A673 (cell line): ENCODE measurements at regions not wholly inside any gene's neighbourhood (a gene's known extent, or its start where the extent isn't known, plus 50 kb on each side); places are given as distances from the start of the nearest gene placed in this dataset.

Source experiments
- BruUV-seq: library from RNA; stranded (reverse); fragments of 400-500 nt; replicated peaks from 2 replicates; lab custom pipeline; 2021; lab: Mats Ljungman, UMichigan
- CTCF ChIA-PET: fragments of 300-600 bp; sonication (Branson Sonifier 250); formaldehyde crosslinking; loops from one replicate; lab custom pipeline; 2022; ENCODE audit warnings: antibody characterized with exemption; lab: Charles Lee
- POLR2A ChIA-PET: fragments of 300-600 bp; sonication (Branson Sonifier 250); formaldehyde crosslinking; loops from one replicate; lab custom pipeline; 2022; ENCODE audit warnings: antibody characterized with exemption; ENCODE audit not compliant: low non-redundant PET; lab: Charles Lee
- DNase-seq: peaks from one replicate; pipeline ENCODE4 v3.0.0-alpha.2; 2015; ENCODE audit warnings: low spot score
- H3K27ac ChIP-seq: fragments of 200-600 bp; sonication (generic); 2 replicates; pipeline ENCODE4 v1.5.1; 2016; ENCODE audit warnings: mixed run types, low read depth, mild to moderate bottlenecking, mixed read lengths, antibody characterized with exemption, low read length; ENCODE audit not compliant: poor library complexity, severe bottlenecking
- H3K27me3 ChIP-seq: fragments of 200-600 bp; sonication (generic); replicated peaks from 2 replicates; pipeline ENCODE4 v1.6.1; 2017; ENCODE audit warnings: mixed run types, low read depth, mild to moderate bottlenecking, mixed read lengths, antibody characterized with exemption, low read length; ENCODE audit not compliant: insufficient read depth, poor library complexity
- H3K36me3 ChIP-seq: fragments of 200-600 bp; sonication (generic); 2 replicates; pipeline ENCODE4 v1.6.1; 2016; ENCODE audit warnings: mixed run types, mild to moderate bottlenecking, mixed read lengths, antibody characterized with exemption, low read length; ENCODE audit not compliant: insufficient read depth, poor library complexity, severe bottlenecking
- H3K4me1 ChIP-seq: fragments of 200-600 bp; sonication (generic); 2 replicates; pipeline ENCODE4 v1.6.1; 2017; ENCODE audit warnings: mixed run types, mild to moderate bottlenecking, mixed read lengths, antibody characterized with exemption, low read length; ENCODE audit not compliant: insufficient read depth, poor library complexity, severe bottlenecking
- H3K4me3 ChIP-seq: fragments of 200-600 bp; sonication (generic); 2 replicates; pipeline ENCODE4 v1.5.1; 2016; ENCODE audit warnings: low read depth, mixed run types, mild to moderate bottlenecking, mixed read lengths, low read length; ENCODE audit not compliant: poor library complexity, severe bottlenecking
- H3K9me3 ChIP-seq: fragments of 200-600 bp; sonication (generic); 2 replicates; pipeline ENCODE4 v1.6.1; 2016; ENCODE audit warnings: mixed run types, low read depth, mild to moderate bottlenecking, mixed read lengths, antibody characterized with exemption, low read length; ENCODE audit not compliant: poor library complexity, severe bottlenecking
- EZH2 ChIP-seq: fragments of 200-600 bp; sonication (generic); IDR thresholded peaks from 2 replicates; pipeline ENCODE4 v1.6.1; 2017; ENCODE audit warnings: borderline replicate concordance, low read depth, mild to moderate bottlenecking, mixed read lengths, antibody characterized with exemption, low read length; ENCODE audit not compliant: poor library complexity, severe bottlenecking
- intact Hi-C: fragments of 100-400 bp; cut with micrococcal nuclease; formaldehyde crosslinking; loops from one replicate; pipeline ENCODE4 v1.10.0; 2022; ENCODE audit not compliant: unreplicated experiment
- TF ChIP-seq, protein P1 (sequence below): fragments of 300-800, 200-600 bp; sonication (generic); conservative IDR thresholded peaks from 2 replicates; pipeline ENCODE4 v1.5.1; 2017; ENCODE audit warnings: low read depth, mild to moderate bottlenecking, antibody characterized with exemption, low read length, moderate library complexity, mixed read lengths

- CTCF ChIA-PET, result no interaction called here
Measured at GRCh38 chrX:42725196-42725595, 52.8 kb downstream of the PPP1R2C start.

GRCh38 chrX:42720209-42720608, 57.8 kb downstream of the PPP1R2C start:
- Histone ChIP-seq H3K27me3 (no peaks in the 10 kb centered on the region), H3K4me3 (no peak overlapping the region), H3K4me1 (no peaks in the 10 kb centered on the region), H3K9me3 (no peaks in the 10 kb centered on the region), H3K36me3 (no peaks in the 10 kb centered on the region), H3K27ac (no peak overlapping the region)
- DNase-seq, result no peak
- intact Hi-C loops, result no loop called here
- no TSS peak for BruUV-seq
- TF ChIP-seq EZH2, result no peak
- TF ChIP-seq, protein P1, sequence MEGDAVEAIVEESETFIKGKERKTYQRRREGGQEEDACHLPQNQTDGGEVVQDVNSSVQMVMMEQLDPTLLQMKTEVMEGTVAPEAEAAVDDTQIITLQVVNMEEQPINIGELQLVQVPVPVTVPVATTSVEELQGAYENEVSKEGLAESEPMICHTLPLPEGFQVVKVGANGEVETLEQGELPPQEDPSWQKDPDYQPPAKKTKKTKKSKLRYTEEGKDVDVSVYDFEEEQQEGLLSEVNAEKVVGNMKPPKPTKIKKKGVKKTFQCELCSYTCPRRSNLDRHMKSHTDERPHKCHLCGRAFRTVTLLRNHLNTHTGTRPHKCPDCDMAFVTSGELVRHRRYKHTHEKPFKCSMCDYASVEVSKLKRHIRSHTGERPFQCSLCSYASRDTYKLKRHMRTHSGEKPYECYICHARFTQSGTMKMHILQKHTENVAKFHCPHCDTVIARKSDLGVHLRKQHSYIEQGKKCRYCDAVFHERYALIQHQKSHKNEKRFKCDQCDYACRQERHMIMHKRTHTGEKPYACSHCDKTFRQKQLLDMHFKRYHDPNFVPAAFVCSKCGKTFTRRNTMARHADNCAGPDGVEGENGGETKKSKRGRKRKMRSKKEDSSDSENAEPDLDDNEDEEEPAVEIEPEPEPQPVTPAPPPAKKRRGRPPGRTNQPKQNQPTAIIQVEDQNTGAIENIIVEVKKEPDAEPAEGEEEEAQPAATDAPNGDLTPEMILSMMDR, result no peak
- ChIA-PET CTCF (no interaction called here), POLR2A (no interaction called here)

More at GRCh38 chrX:42725196-42725595, 52.8 kb downstream of the PPP1R2C start:
- no peak for DNase-seq
- Histone ChIP-seq H3K4me3 (no peak overlapping the region), H3K36me3 (no peaks in the 10 kb centered on the region), H3K9me3 (no peaks in the 10 kb centered on the region), H3K27ac (no peak overlapping the region), H3K27me3 (no peaks in the 10 kb centered on the region), H3K4me1 (no peaks in the 10 kb centered on the region)
- no TSS peak for BruUV-seq
- POLR2A ChIA-PET, result no interaction called here
- TF ChIP-seq, protein P1, result no peak
- intact Hi-C loops, result no loop called here

GRCh38 chrX:42715701-42716262, 62.2 kb downstream of the PPP1R2C start:
- H3K27me3 ChIP-seq, result no peaks in the 10 kb centered on the region
- no peak for TF ChIP-seq EZH2
- TF ChIP-seq, protein P1, result no peak
- no peak for DNase-seq
- no peaks in the 10 kb centered on the region for H3K4me1 ChIP-seq
- no peaks in the 10 kb centered on the region for H3K9me3 ChIP-seq
- ChIA-PET POLR2A (no interaction called here), CTCF (interaction anchor here (0.6 kb wide), 1 partner anchor 1213 kb away, joined by 3 read pairs; no protein-coding TSS in a partner anchor)
- intact Hi-C loops, result no loop called here
- no peak overlapping the region for H3K27ac ChIP-seq
- H3K4me3 ChIP-seq, result no peak overlapping the region
- no TSS peak for BruUV-seq
- H3K36me3 ChIP-seq, result no peaks in the 10 kb centered on the region
